ENCODE measurements at regions not wholly inside any gene's neighbourhood (a gene's known extent, or its start where the extent isn't known, plus 50 kb on each side); places are given as distances from the start of the nearest gene placed in this dataset.

DNA sequence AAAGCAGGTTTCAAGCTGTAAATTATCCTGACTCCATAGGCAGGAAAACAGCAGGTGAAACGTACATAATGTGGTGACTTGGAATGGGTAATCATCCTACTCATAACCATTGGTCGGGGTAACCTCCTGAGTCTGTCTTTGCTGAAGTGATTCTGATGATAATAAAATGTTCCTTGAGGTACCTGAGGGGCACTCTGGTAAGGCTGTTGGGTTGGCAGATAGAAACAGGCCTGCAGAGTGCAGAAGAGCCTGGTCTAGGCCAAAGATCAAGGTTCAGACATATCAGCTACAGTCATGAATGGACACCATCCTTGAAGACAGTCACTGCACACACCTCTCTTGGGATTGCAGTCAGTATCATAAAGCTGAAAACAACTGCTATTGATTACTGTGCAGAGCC, 174.7 kb upstream of the RPL34 start:
- no peak overlapping the region for H3K4me2 ChIP-seq (ENCODE audit: insufficient read depth, low read length)
- no peak overlapping the region for H3K27ac ChIP-seq (ENCODE audit: insufficient read depth, low read depth, low read length)
- H3K4me3 ChIP-seq (replicated peaks in 1 of 3; ENCODE audit: insufficient read depth in 1 of 3, low read depth in 1 of 3, low read length in 3 of 3): no peak overlapping the region
- dilution Hi-C loops (cut with MboI; ENCODE audit: extremely low pct_ligation_motif_present, low sequenced_read_pairs) (no loop called here), intact Hi-C loops (cut with micrococcal nuclease) (no loop called here)
- no peak overlapping the region for H3K9ac ChIP-seq (replicated peaks; ENCODE audit: extremely low read depth, insufficient read depth, low read length)
- no peaks in the 10 kb centered on the region for H4K20me1 ChIP-seq (replicated peaks; ENCODE audit: control insufficient read depth, extremely low read depth, insufficient read depth, low read length)
- DNase-seq (ENCODE audit: low read depth, low spot score) (no peak), FAIRE-seq (no peak)
- ChIA-PET CTCF (no interaction called here), POLR2A (no interaction called here)
- no TSS peak for BruUV-seq (replicated peaks)
- no peaks in the 10 kb centered on the region for H3K27me3 ChIP-seq (ENCODE audit: control insufficient read depth in 2 of 2, insufficient read depth in 2 of 2, low read length in 2 of 2)
- H3K79me2 ChIP-seq (ENCODE audit: control insufficient read depth, insufficient read depth, low read length): no peaks in the 10 kb centered on the region
- no peak overlapping the region for H2AFZ ChIP-seq (ENCODE audit: low read depth, low read length)
- no peaks in the 10 kb centered on the region for H3K9me1 ChIP-seq (replicated peaks; ENCODE audit: control insufficient read depth, extremely low read depth, insufficient read depth, low read length)
- no peaks in the 10 kb centered on the region for H3K36me3 ChIP-seq (ENCODE audit: control insufficient read depth in 2 of 2, extremely low read depth in 1 of 2, insufficient read depth in 2 of 2, low read length in 2 of 2)
- H3K4me1 ChIP-seq (ENCODE audit: control insufficient read depth, extremely low read depth, insufficient read depth, low read length): no peaks in the 10 kb centered on the region
- TF ChIP-seq, protein P1, sequence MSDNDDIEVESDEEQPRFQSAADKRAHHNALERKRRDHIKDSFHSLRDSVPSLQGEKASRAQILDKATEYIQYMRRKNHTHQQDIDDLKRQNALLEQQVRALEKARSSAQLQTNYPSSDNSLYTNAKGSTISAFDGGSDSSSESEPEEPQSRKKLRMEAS (IDR thresholded peaks at IDR 0.05; ENCODE audit: insufficient read depth, insufficient read length): no peak
- TF ChIP-seq JUN (IDR thresholded peaks at IDR 0.05; ENCODE audit: borderline replicate concordance, insufficient read depth, insufficient read length, low read depth) (no peak), FOS (IDR thresholded peaks at IDR 0.05; ENCODE audit: borderline replicate concordance, insufficient read depth, low read length) (no peak), EZH2 (IDR thresholded peaks at IDR 0.05; ENCODE audit: borderline replicate concordance, low read depth, low read length, severe bottlenecking) (no peak), GATA2 (IDR thresholded peaks at IDR 0.05; ENCODE audit: insufficient read depth, insufficient read length, low read depth, low read length) (no peak), POLR2A (IDR thresholded peaks at IDR 0.05; ENCODE audit: low read depth, low read length) (no peak)
- H3K9me3 ChIP-seq (replicated peaks; ENCODE audit: control insufficient read depth, insufficient read depth, low read length): no peaks in the 10 kb centered on the region

DNA sequence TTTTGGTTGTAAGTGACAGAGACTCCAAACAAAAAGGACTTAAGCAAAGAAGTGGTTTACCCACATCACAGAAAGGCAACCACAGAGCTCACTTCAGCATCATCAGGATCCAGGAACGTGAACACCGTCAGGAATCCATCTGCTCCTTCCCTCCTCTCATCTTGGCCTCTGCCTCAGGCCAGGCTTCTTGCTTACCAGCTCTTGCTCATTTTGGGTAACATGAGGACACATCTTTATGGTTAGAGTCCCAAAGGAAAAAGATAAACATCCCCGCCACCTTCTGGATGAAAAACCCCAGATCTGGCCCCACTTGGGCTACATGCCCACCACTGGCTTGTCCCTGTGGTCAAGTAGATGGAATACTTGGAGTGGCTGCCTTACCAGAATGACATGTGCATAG, 176.8 kb upstream of the RPL34 start:
- ChIA-PET POLR2A (no interaction called here), CTCF (no interaction called here)
- H2AFZ ChIP-seq (ENCODE audit: low read depth, low read length): no peak overlapping the region
- no peaks in the 10 kb centered on the region for H3K27me3 ChIP-seq (ENCODE audit: control insufficient read depth in 2 of 2, insufficient read depth in 2 of 2, low read length in 2 of 2)
- no peak for TF ChIP-seq EZH2 (IDR thresholded peaks at IDR 0.05; ENCODE audit: borderline replicate concordance, low read depth, low read length, severe bottlenecking)
- no peak for TF ChIP-seq POLR2A (IDR thresholded peaks at IDR 0.05; ENCODE audit: low read depth, low read length)
- TF ChIP-seq POLR2AphosphoS5 (IDR thresholded peaks at IDR 0.05; ENCODE audit: insufficient read depth, low read depth, low read length): no peak
- TF ChIP-seq JUN (IDR thresholded peaks at IDR 0.05; ENCODE audit: borderline replicate concordance, insufficient read depth, insufficient read length, low read depth): no peak
- TF ChIP-seq MYC (IDR thresholded peaks at IDR 0.05; ENCODE audit: low read depth, low read length): no peak
- no peak for TF ChIP-seq FOS (IDR thresholded peaks at IDR 0.05; ENCODE audit: borderline replicate concordance, insufficient read depth, low read length)
- TF ChIP-seq GATA2 (IDR thresholded peaks at IDR 0.05; ENCODE audit: insufficient read depth, insufficient read length, low read depth, low read length): no peak
- TF ChIP-seq, protein P2, sequence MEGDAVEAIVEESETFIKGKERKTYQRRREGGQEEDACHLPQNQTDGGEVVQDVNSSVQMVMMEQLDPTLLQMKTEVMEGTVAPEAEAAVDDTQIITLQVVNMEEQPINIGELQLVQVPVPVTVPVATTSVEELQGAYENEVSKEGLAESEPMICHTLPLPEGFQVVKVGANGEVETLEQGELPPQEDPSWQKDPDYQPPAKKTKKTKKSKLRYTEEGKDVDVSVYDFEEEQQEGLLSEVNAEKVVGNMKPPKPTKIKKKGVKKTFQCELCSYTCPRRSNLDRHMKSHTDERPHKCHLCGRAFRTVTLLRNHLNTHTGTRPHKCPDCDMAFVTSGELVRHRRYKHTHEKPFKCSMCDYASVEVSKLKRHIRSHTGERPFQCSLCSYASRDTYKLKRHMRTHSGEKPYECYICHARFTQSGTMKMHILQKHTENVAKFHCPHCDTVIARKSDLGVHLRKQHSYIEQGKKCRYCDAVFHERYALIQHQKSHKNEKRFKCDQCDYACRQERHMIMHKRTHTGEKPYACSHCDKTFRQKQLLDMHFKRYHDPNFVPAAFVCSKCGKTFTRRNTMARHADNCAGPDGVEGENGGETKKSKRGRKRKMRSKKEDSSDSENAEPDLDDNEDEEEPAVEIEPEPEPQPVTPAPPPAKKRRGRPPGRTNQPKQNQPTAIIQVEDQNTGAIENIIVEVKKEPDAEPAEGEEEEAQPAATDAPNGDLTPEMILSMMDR (IDR thresholded peaks at IDR 0.05; ENCODE audit: extremely low read depth in 1 of 2, insufficient read depth in 1 of 2, low read depth in 1 of 2, low read length in 2 of 2): no peak
- H3K27ac ChIP-seq (ENCODE audit: insufficient read depth, low read depth, low read length): no peak overlapping the region
- H4K20me1 ChIP-seq (replicated peaks; ENCODE audit: control insufficient read depth, extremely low read depth, insufficient read depth, low read length): no peaks in the 10 kb centered on the region
- dilution Hi-C loops (cut with MboI; ENCODE audit: extremely low pct_ligation_motif_present, low sequenced_read_pairs) (no loop called here), intact Hi-C loops (cut with micrococcal nuclease) (no loop called here)
- no peaks in the 10 kb centered on the region for H3K9me3 ChIP-seq (replicated peaks; ENCODE audit: control insufficient read depth, insufficient read depth, low read length)
- no TSS peak for BruUV-seq (replicated peaks)
- no peak for DNase-seq (ENCODE audit: low read depth, low spot score)
- H3K4me3 ChIP-seq (replicated peaks in 1 of 3; ENCODE audit: insufficient read depth in 1 of 3, low read depth in 1 of 3, low read length in 3 of 3): no peak overlapping the region
- no peak overlapping the region for H3K4me2 ChIP-seq (ENCODE audit: insufficient read depth, low read length)
- H3K36me3 ChIP-seq (ENCODE audit: control insufficient read depth in 2 of 2, extremely low read depth in 1 of 2, insufficient read depth in 2 of 2, low read length in 2 of 2): no peaks in the 10 kb centered on the region
- H3K79me2 ChIP-seq (ENCODE audit: control insufficient read depth, insufficient read depth, low read length): no peaks in the 10 kb centered on the region
- no peaks in the 10 kb centered on the region for H3K9me1 ChIP-seq (replicated peaks; ENCODE audit: control insufficient read depth, extremely low read depth, insufficient read depth, low read length)
- FAIRE-seq: no peak
- H3K4me1 ChIP-seq (ENCODE audit: control insufficient read depth, extremely low read depth, insufficient read depth, low read length): no peaks in the 10 kb centered on the region
- no peak overlapping the region for H3K9ac ChIP-seq (replicated peaks; ENCODE audit: extremely low read depth, insufficient read depth, low read length)

Measured in endothelial cell of umbilical vein (primary cell).